Peyer's patch (tissue), 4 donors: ENCODE measurements at regions not wholly inside any gene's neighbourhood (a gene's known extent, or its start where the extent isn't known, plus 50 kb on each side); places are given as distances from the start of the nearest gene placed in this dataset.

Experiments used
- POLR2A ChIP-seq, 2 donors: fragments of 450-650 bp; IDR thresholded peaks; one replicate each; pipeline ENCODE4 v1.5.1; 2017; ENCODE audit warnings: antibody characterized with exemption in 2 of 2, mild to moderate bottlenecking in 2 of 2, moderate library complexity in 2 of 2
- TF ChIP-seq, protein P1 (sequence below), 6 experiments: fragments of 450-650 bp in 4 of 6; fragments of 200-600 bp in 2 of 6; sonication (generic) in 1 of 6; IDR thresholded peaks; one replicate each; pipeline ENCODE4 v1.5.1; 2017 to 2019; ENCODE audit warnings: antibody characterized with exemption in 6 of 6, mild to moderate bottlenecking in 3 of 6, moderate library complexity in 1 of 6

GRCh38 chr12:97211416-97211930 lies 251.1 kb upstream of the RMST start:
- TF ChIP-seq POLR2A (IDR thresholded peaks at IDR 0.05), result no peak
- TF ChIP-seq, protein P1, sequence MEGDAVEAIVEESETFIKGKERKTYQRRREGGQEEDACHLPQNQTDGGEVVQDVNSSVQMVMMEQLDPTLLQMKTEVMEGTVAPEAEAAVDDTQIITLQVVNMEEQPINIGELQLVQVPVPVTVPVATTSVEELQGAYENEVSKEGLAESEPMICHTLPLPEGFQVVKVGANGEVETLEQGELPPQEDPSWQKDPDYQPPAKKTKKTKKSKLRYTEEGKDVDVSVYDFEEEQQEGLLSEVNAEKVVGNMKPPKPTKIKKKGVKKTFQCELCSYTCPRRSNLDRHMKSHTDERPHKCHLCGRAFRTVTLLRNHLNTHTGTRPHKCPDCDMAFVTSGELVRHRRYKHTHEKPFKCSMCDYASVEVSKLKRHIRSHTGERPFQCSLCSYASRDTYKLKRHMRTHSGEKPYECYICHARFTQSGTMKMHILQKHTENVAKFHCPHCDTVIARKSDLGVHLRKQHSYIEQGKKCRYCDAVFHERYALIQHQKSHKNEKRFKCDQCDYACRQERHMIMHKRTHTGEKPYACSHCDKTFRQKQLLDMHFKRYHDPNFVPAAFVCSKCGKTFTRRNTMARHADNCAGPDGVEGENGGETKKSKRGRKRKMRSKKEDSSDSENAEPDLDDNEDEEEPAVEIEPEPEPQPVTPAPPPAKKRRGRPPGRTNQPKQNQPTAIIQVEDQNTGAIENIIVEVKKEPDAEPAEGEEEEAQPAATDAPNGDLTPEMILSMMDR (IDR thresholded peaks at IDR 0.05), result no peak
